Fibroblast of villous mesenchyme (primary cell): ENCODE measurements at regions not wholly inside any gene's neighbourhood (a gene's known extent, or its start where the extent isn't known, plus 50 kb on each side); places are given as distances from the start of the nearest gene placed in this dataset.

Experiments used
- DNase-seq: peaks from one replicate; pipeline ENCODE4 v3.0.0-alpha.2; 2010; ENCODE audit warnings: low read depth
- H3K4me3 ChIP-seq: 2 replicates; pipeline ENCODE4 v1.5.1; 2011; ENCODE audit warnings: low read depth, mild to moderate bottlenecking, low read length
- CTCF ChIP-seq: IDR thresholded peaks from 2 replicates; pipeline ENCODE4 v1.5.1; 2012; ENCODE audit warnings: low read depth, mild to moderate bottlenecking, low read length; ENCODE audit not compliant: insufficient read depth

- TF ChIP-seq CTCF, result no peak
These were observed 415.8 kb upstream of the CDH10 start for GRCh38 chr5:25060575-25060974.

GRCh38 chr5:25056836-25057235 lies 412.1 kb upstream of the CDH10 start:
- DNase-seq, result no peak
- no peak for TF ChIP-seq CTCF
- no peak overlapping the region for H3K4me3 ChIP-seq

More at GRCh38 chr5:25060575-25060974, 415.8 kb upstream of the CDH10 start:
- no peak overlapping the region for H3K4me3 ChIP-seq
- DNase-seq, result no peak

DNA sequence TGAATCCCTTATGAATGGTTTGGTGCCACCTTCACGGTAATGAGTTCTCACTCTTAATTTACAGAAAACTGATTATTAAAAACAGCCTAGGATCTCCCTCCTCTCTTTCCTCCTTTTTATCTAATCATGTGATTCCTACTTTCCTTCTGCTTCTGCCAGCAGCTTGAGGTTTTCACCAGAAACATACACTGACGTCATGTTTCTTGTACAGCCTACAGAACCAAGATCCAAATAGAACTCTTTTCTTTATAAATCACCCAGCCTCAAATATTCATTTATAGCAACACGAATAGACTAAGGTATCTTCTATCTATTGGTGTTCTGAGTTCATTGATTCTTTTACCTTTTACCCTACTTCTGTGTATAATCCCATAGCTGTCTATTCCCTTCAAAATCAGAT lies 388.9 kb upstream of the CDH10 start:
- no peak overlapping the region for H3K4me3 ChIP-seq
- TF ChIP-seq CTCF, result no peak
- DNase-seq, result no peak

- TF ChIP-seq CTCF, result no peak
- DNase-seq, result no peak
These were observed 384.2 kb upstream of the CDH10 start for GRCh38 chr5:25029004-25029403.

DNA sequence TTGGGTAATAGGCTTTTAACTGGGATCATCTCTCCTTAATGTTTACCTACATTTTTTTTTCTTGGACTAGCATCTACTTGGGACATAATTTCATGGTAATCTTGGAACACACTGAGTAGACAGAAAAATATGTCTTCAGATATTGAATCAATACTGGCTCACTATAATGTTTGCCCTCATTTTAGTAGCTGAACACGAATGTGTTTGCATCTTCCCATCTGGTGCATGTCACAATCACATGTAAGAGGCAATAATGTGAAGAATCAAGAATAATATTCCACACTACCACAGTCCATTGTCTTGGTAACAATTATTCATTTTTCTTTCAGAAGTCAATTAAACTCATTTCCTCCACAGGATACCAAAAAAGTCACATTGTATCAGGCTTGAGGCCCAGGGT lies 382.7 kb upstream of the CDH10 start:
- no peak for DNase-seq
- no peak overlapping the region for H3K4me3 ChIP-seq
- TF ChIP-seq CTCF, result no peak

More at GRCh38 chr5:25029004-25029403, 384.2 kb upstream of the CDH10 start:
- H3K4me3 ChIP-seq, result no peak overlapping the region

DNA sequence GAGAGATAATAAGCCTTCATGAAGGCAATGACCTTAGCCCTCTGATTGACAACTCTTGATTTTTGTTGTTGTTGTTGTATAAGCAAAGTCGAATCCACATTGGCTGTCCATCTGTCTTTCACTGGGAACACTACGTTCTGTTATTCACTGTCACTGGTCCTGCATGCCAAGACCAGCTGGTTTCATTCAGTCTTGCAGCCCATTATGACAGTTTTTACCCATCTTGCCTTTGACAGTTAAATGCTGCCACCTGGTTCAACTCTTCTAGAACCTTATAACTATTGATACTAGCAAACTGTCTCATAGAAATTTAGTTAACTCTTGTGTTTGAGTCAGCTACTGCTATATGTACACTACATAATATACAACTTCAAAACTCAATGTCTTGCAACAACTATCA lies 382.3 kb upstream of the CDH10 start:
- H3K4me3 ChIP-seq, result no peak overlapping the region
- TF ChIP-seq CTCF, result no peak
- DNase-seq, result no peak

- DNase-seq, result no peak
- H3K4me3 ChIP-seq, result no peak overlapping the region
- no peak for TF ChIP-seq CTCF
These were observed 381.1 kb upstream of the CDH10 start for GRCh38 chr5:25025831-25026230.
